HFFc6 (cell line): ENCODE measurements at regions not wholly inside any gene's neighbourhood (a gene's known extent, or its start where the extent isn't known, plus 50 kb on each side); places are given as distances from the start of the nearest gene placed in this dataset.
"Not testable (repeated sequence)": the region's sequence is repeated elsewhere in the genome, so short reads cannot be mapped to it uniquely, and the experiment has no call there.

ENCODE experiments used
- DNase-seq: peaks from one replicate; pipeline ENCODE4 v3.0.0-alpha.2; 2018
- H3K27ac Mint-ChIP-seq: 2 replicates; pipeline ENCODE4 v1.8.0; 2020; ENCODE audit warnings: mild to moderate bottlenecking, mixed read lengths
- H3K27me3 Mint-ChIP-seq: 2 replicates; pipeline ENCODE4 v1.8.0; 2021; ENCODE audit warnings: mild to moderate bottlenecking, moderate library complexity, mixed read lengths; ENCODE audit not compliant: insufficient read depth
- H3K36me3 Mint-ChIP-seq: 2 replicates; pipeline ENCODE4 v1.8.0; 2021; ENCODE audit warnings: low read depth, mixed read lengths
- H3K4me1 Mint-ChIP-seq: 2 replicates; pipeline ENCODE4 v1.8.0; 2020; ENCODE audit warnings: low read depth, mixed read lengths
- H3K4me3 Mint-ChIP-seq: 2 replicates; pipeline ENCODE4 v1.8.0; 2020; ENCODE audit warnings: mild to moderate bottlenecking, moderate library complexity, mixed read lengths
- H3K9me3 Mint-ChIP-seq: 2 replicates; pipeline ENCODE4 v1.8.0; 2020; ENCODE audit warnings: mild to moderate bottlenecking, mixed read lengths
- CTCF ChIP-seq: fragments of 200-600 bp; sonication (generic); IDR thresholded peaks from 2 replicates; pipeline ENCODE4 v1.5.0; 2021; ENCODE audit warnings: antibody characterized with exemption, mild to moderate bottlenecking

- Mint-ChIP-seq H3K36me3 (no peaks in the 10 kb centered on the region), H3K27ac (no peak overlapping the region; the same call in 1 of the 2 replicates), H3K4me3 (no peak overlapping the region), H3K27me3 (no peaks in the 10 kb centered on the region), H3K4me1 (peaks cover 13% of the 10 kb centered on the region), H3K9me3 (no peaks in the 10 kb centered on the region)
- DNase-seq: no peak
- TF ChIP-seq CTCF: no peak
Measured at GRCh38 chrX:120725874-120726273, 96.0 kb upstream of the C1GALT1C1 start.

GRCh38 chrX:120719622-120720021, 89.8 kb upstream of the C1GALT1C1 start:
- H3K4me3 Mint-ChIP-seq: no peak overlapping the region
- no peaks in the 10 kb centered on the region for H3K36me3 Mint-ChIP-seq
- H3K27me3 Mint-ChIP-seq: no peaks in the 10 kb centered on the region
- TF ChIP-seq CTCF: no peak
- no peaks in the 10 kb centered on the region for H3K9me3 Mint-ChIP-seq
- DNase-seq: no peak
- peaks cover 4% of the 10 kb centered on the region; the same call in 1 of the 2 replicates for H3K4me1 Mint-ChIP-seq
- no peak overlapping the region for H3K27ac Mint-ChIP-seq

GRCh38 chrX:120718969-120719368, 89.1 kb upstream of the C1GALT1C1 start:
- no peak for DNase-seq
- no peaks in the 10 kb centered on the region for H3K9me3 Mint-ChIP-seq
- H3K4me1 Mint-ChIP-seq: peaks cover 4% of the 10 kb centered on the region; the same call in 1 of the 2 replicates
- no peak for TF ChIP-seq CTCF
- no peaks in the 10 kb centered on the region for H3K36me3 Mint-ChIP-seq
- H3K27me3 Mint-ChIP-seq: no peaks in the 10 kb centered on the region
- H3K4me3 Mint-ChIP-seq: no peak overlapping the region
- no peak overlapping the region for H3K27ac Mint-ChIP-seq

- not testable (repeated sequence) for H3K4me3 Mint-ChIP-seq, H3K27ac Mint-ChIP-seq, DNase-seq, H3K4me1 Mint-ChIP-seq, H3K27me3 Mint-ChIP-seq
- Mint-ChIP-seq H3K9me3 (peaks cover 25% of the 10 kb centered on the region), H3K36me3 (peaks cover 22% of the 10 kb centered on the region)
Measured at GRCh38 chrX:120702337-120702736, 72.5 kb upstream of the C1GALT1C1 start.

GRCh38 chrX:120697053-120697452, 67.2 kb upstream of the C1GALT1C1 start:
- Mint-ChIP-seq H3K4me1 (no peaks in the 10 kb centered on the region), H3K27me3 (no peaks in the 10 kb centered on the region), H3K36me3 (peaks cover 22% of the 10 kb centered on the region), H3K4me3 (no peak overlapping the region), H3K27ac (no peak overlapping the region), H3K9me3 (peaks cover 28% of the 10 kb centered on the region)
- TF ChIP-seq CTCF: no peak
- DNase-seq: no peak

GRCh38 chrX:120692319-120692718, 62.5 kb upstream of the C1GALT1C1 start:
- Mint-ChIP-seq H3K4me1 (peaks cover 12% of the 10 kb centered on the region), H3K9me3 (peaks cover 2% of the 10 kb centered on the region; the same call in 1 of the 2 replicates)
- DNase-seq: no peak

More at GRCh38 chrX:120692319-120692718, 62.5 kb upstream of the C1GALT1C1 start:
- Mint-ChIP-seq H3K36me3 (no peaks in the 10 kb centered on the region), H3K4me3 (no peak overlapping the region), H3K27me3 (no peaks in the 10 kb centered on the region), H3K27ac (no peak overlapping the region)
- TF ChIP-seq CTCF: no peak
